K562 (cell line): ENCODE measurements at regions not wholly inside any gene's neighbourhood (a gene's known extent, or its start where the extent isn't known, plus 50 kb on each side); places are given as distances from the start of the nearest gene placed in this dataset.
A peak's percentile ranks its signal among the peaks of the same experiment; 100 is the strongest.

Experiments
- ATAC-seq: fragments of 200-7000 bp; cut with Tn5 transposase; 3 replicates; pipeline ENCODE4 v1.9.1; 2020; ENCODE audit warnings: moderate library complexity
- BruUV-seq: library from RNA; stranded (reverse); fragments of 400-500 nt; replicated peaks from 2 replicates; lab custom pipeline; 2021; lab: Mats Ljungman, UMichigan
- CTCF ChIA-PET: fragments of 300-600 bp; formaldehyde crosslinking; extraction: SDS; loops from one replicate; lab custom pipeline; 2021; ENCODE audit warnings: low intra/inter-chr PET ratio; lab: Yijun Ruan, JAX
- POLR2A ChIA-PET: fragments of 300-600, 350-650 bp; sonication (Branson Sonifier 250); formaldehyde crosslinking; extraction: SDS; loops from one replicate; lab custom pipeline; 2021; ENCODE audit warnings: antibody characterized with exemption, inconsistent platforms; lab: Yijun Ruan, JAX
- DNase-seq, 4 experiments: peaks; one replicate each; pipeline versions ENCODE4 v3.0.0 to v3.0.0-alpha.2; 2011 to 2018; ENCODE audit warnings: low spot score in 3 of 4, mixed read lengths in 3 of 4; ENCODE audit errors: extremely low read depth in 1 of 4
- FAIRE-seq: peaks from 2 replicates; lab custom pipeline; 2011; peaks lifted over from hg19 to GRCh38; lab: Jason Lieb, UNC
- H2AFZ ChIP-seq: 2 replicates; pipeline ENCODE4 v1.6.0; 2011; ENCODE audit warnings: low read depth, low read length, control low read depth, inconsistent platforms
- H3K27ac ChIP-seq: fragments of 200-600 bp; 3 replicates; pipeline ENCODE4 v1.8.0; 2011; ENCODE audit warnings: low read depth, mild to moderate bottlenecking, control low read depth, inconsistent platforms, low read length, moderate library complexity, mixed read lengths; ENCODE audit errors: extremely low read depth
- H3K27me3 ChIP-seq, 2 experiments: fragments of 300-600 bp in 1 of 2; 2 replicates in 1 of 2; 3 replicates in 1 of 2; pipeline versions ENCODE4 v1.6.0 to v1.8.0; 2011; ENCODE audit warnings: inconsistent platforms in 2 of 2, low read length in 2 of 2, mild to moderate bottlenecking in 1 of 2, mixed read lengths in 1 of 2, moderate library complexity in 1 of 2; ENCODE audit not compliant: control insufficient read depth in 2 of 2, insufficient read depth in 2 of 2
- H3K36me3 ChIP-seq: fragments of 300-600 bp; 3 replicates; pipeline ENCODE4 v1.8.0; 2011; ENCODE audit warnings: mild to moderate bottlenecking, low read length, inconsistent platforms; ENCODE audit not compliant: control insufficient read depth, insufficient read depth
- H3K4me1 ChIP-seq, 2 experiments: fragments of 200-600 bp in 1 of 2; replicated peaks in 1 of 2; 2 replicates in 1 of 2; 3 replicates in 1 of 2; pipeline versions ENCODE4 v1.5.1 to v1.8.0; 2011; ENCODE audit warnings: inconsistent platforms in 2 of 2, low read length in 2 of 2, mild to moderate bottlenecking in 1 of 2, mixed read lengths in 1 of 2, moderate library complexity in 1 of 2; ENCODE audit not compliant: control insufficient read depth in 2 of 2, insufficient read depth in 2 of 2
- H3K4me2 ChIP-seq: 2 replicates; pipeline ENCODE4 v1.6.1; 2011; ENCODE audit warnings: low read length, control low read depth, inconsistent platforms, mixed read lengths; ENCODE audit not compliant: insufficient read depth
- H3K4me3 ChIP-seq: fragments of 200-600 bp; sonication (generic), shearing (Covaris generic); 2 replicates; pipeline ENCODE4 v1.5.1; 2016; ENCODE audit warnings: control low read depth, inconsistent platforms
- H3K79me2 ChIP-seq: fragments of 200-600 bp; 3 replicates; pipeline ENCODE4 v1.8.0; 2011; ENCODE audit warnings: low read length, inconsistent platforms; ENCODE audit not compliant: control insufficient read depth, insufficient read depth
- H3K9ac ChIP-seq, 2 experiments: 2 replicates each; pipeline versions ENCODE4 v1.6.0 to v1.6.1; 2011; ENCODE audit warnings: low read depth in 2 of 2, low read length in 2 of 2, control low read depth in 1 of 2, inconsistent platforms in 1 of 2, mild to moderate bottlenecking in 1 of 2, mixed read lengths in 1 of 2; ENCODE audit not compliant: insufficient read depth in 1 of 2
- H3K9me1 ChIP-seq: one replicate; pipeline ENCODE4 v1.6.0; 2011; ENCODE audit warnings: inconsistent platforms, mild to moderate bottlenecking, low read length, moderate library complexity; ENCODE audit not compliant: control insufficient read depth, insufficient read depth
- H3K9me3 ChIP-seq: replicated peaks from 2 replicates; pipeline ENCODE4 v1.5.1; 2011; ENCODE audit warnings: low read depth, low read length, inconsistent platforms; ENCODE audit not compliant: control insufficient read depth, insufficient read depth
- H4K20me1 ChIP-seq: replicated peaks from 2 replicates; pipeline ENCODE4 v1.6.1; 2011; ENCODE audit warnings: low read length, inconsistent platforms, mixed read lengths; ENCODE audit not compliant: control insufficient read depth, insufficient read depth
- ATF7 ChIP-seq: fragments of 450-650 bp; IDR thresholded peaks from 2 replicates; pipeline ENCODE4 v1.7.1; 2014; ENCODE audit warnings: mild to moderate bottlenecking, moderate library complexity
- CBX3 ChIP-seq, 2 experiments: IDR thresholded peaks; 1 replicate in 1 of 2; 2 replicates in 1 of 2; pipeline ENCODE4 v1.6.1; 2012; ENCODE audit warnings: inconsistent platforms in 2 of 2, low read length in 2 of 2, borderline replicate concordance in 1 of 2, control low read depth in 1 of 2
- CGGBP1 ChIP-seq: fragments of 250-450 bp; sonication (Bioruptor Pico); IDR thresholded peaks from 2 replicates; pipeline ENCODE4 v1.9.0; 2021; ENCODE audit warnings: mild to moderate bottlenecking
- COPS2 ChIP-seq: fragments of 450-650 bp; conservative IDR thresholded peaks from 2 replicates; pipeline ENCODE4 v1.6.1; 2016; ENCODE audit warnings: mild to moderate bottlenecking, moderate library complexity
- E2F3 ChIP-seq: fragments of 250-450 bp; sonication (Bioruptor Pico); IDR thresholded peaks from 2 replicates; pipeline ENCODE4 v1.4.0; 2020; ENCODE audit warnings: mild to moderate bottlenecking
- FOXK2 ChIP-seq, 2 experiments: fragments of 450-650 bp; IDR thresholded peaks in 1 of 2; conservative IDR thresholded peaks in 1 of 2; 2 replicates each; pipeline ENCODE4 v1.6.1; 2016; ENCODE audit warnings: low read depth in 2 of 2, mild to moderate bottlenecking in 1 of 2
- GTF2E2 ChIP-seq: fragments of 200-800 bp; sonication (Bioruptor generic); IDR thresholded peaks from 2 replicates; pipeline ENCODE4 v1.6.1; 2016; ENCODE audit warnings: missing genetic modification characterization, missing compliant biosample characterization
- HBP1 ChIP-seq: fragments of 450-650 bp; formaldehyde crosslinking; IDR thresholded peaks from 2 replicates; pipeline ENCODE4 v1.4.0; 2022; ENCODE audit warnings: missing genetic modification characterization
- NEUROD1 ChIP-seq: fragments of 150-350 bp; IDR thresholded peaks from 2 replicates; pipeline ENCODE4 v1.6.1; 2014; ENCODE audit warnings: borderline replicate concordance, low read length, low read depth; ENCODE audit not compliant: partially characterized antibody
- NR2C2 ChIP-seq, 2 experiments: fragments of 200-800 bp in 1 of 2; sonication (Bioruptor generic) in 1 of 2; sonication (generic) in 1 of 2; formaldehyde crosslinking in 1 of 2; IDR thresholded peaks; 2 replicates each; pipeline versions ENCODE4 v1.6.1 to v1.8.0; 2016 to 2022; ENCODE audit warnings: mild to moderate bottlenecking in 1 of 2, missing compliant biosample characterization in 1 of 2, missing genetic modification characterization in 1 of 2, missing genetic modification reagents in 1 of 2
- PTRF ChIP-seq: fragments of 450-650 bp; IDR thresholded peaks from 2 replicates; pipeline ENCODE4 v1.6.1; 2016; ENCODE audit warnings: mild to moderate bottlenecking, missing genetic modification characterization, missing compliant biosample characterization
- SMARCA4 ChIP-seq: fragments of 450-650 bp; IDR thresholded peaks from 2 replicates; pipeline ENCODE4 v1.6.1; 2016
- SRSF1 ChIP-seq: fragments of 200-400 bp; formaldehyde crosslinking; IDR thresholded peaks from 2 replicates; pipeline ENCODE4 v1.6.1; 2017; ENCODE audit warnings: mild to moderate bottlenecking, low read depth, low read length, moderate library complexity
- TCF7L2 ChIP-seq: fragments of 150-350 bp; IDR thresholded peaks from 2 replicates; pipeline ENCODE4 v1.6.1; 2016; ENCODE audit warnings: low read depth, mild to moderate bottlenecking, low read length, moderate library complexity
- TEAD1 ChIP-seq, 2 experiments: fragments of 450-650 bp in 1 of 2; sonication (generic) in 1 of 2; formaldehyde crosslinking; IDR thresholded peaks; 2 replicates each; pipeline versions ENCODE4 v1.4.0 to v1.8.0; 2020 to 2022; ENCODE audit warnings: mild to moderate bottlenecking in 2 of 2, missing genetic modification reagents in 1 of 2
- TSC22D4 ChIP-seq: fragments of 450-650 bp; IDR thresholded peaks from 2 replicates; pipeline ENCODE4 v1.6.1; 2016; ENCODE audit warnings: missing genetic modification characterization, missing biosample characterization, control low read depth
- ZFP30 ChIP-seq: fragments of 250-450 bp; sonication (Bioruptor Pico); IDR thresholded peaks from 2 replicates; pipeline ENCODE4 v1.8.0; 2022; ENCODE audit warnings: moderate library complexity, mild to moderate bottlenecking, inconsistent platforms, borderline replicate concordance
- ZNF639 ChIP-seq, 2 experiments: fragments of 200-800 bp in 1 of 2; sonication (Bioruptor generic) in 1 of 2; sonication (generic) in 1 of 2; formaldehyde crosslinking in 1 of 2; IDR thresholded peaks in 1 of 2; conservative IDR thresholded peaks in 1 of 2; 2 replicates each; pipeline versions ENCODE4 v1.5.0 to v1.6.1; 2016 to 2020; ENCODE audit warnings: missing compliant biosample characterization in 1 of 2, missing genetic modification characterization in 1 of 2, missing genetic modification reagents in 1 of 2
- ZNF75A ChIP-seq: fragments of 450-650 bp; formaldehyde crosslinking; IDR thresholded peaks from 2 replicates; pipeline ENCODE4 v1.4.0; 2020; ENCODE audit warnings: mild to moderate bottlenecking
- WGBS: fragments of 100-300 bp; shearing (Covaris generic); methylation state at CpG from one replicate; pipeline ENCODE4 v1.1.6; 2016; ENCODE audit warnings: low coverage, mixed read lengths; ENCODE audit not compliant: insufficient coverage; ENCODE audit errors: missing lambda C conversion rate; 5-methylcytosine and 5-hydroxymethylcytosine counted together
- in situ Hi-C: fragments of 300-500 bp; cut with MboI; formaldehyde crosslinking; loops from 4 replicates; pipeline ENCODE4 v1.15.0; 2018; ENCODE audit warnings: inconsistent platforms, mixed read lengths
- intact Hi-C: fragments of 100-400 bp; cut with micrococcal nuclease; formaldehyde crosslinking; loops from 2 replicates; pipeline ENCODE4 v1.14.2; 2022

- H3K9me1 ChIP-seq = no peaks in the 10 kb centered on the region
- ChIA-PET POLR2A (interaction anchor here (0.7 kb wide), 1 partner anchor 385 kb away, joined by 5 read pairs; no protein-coding TSS in a partner anchor), CTCF (no interaction called here)
- H3K4me3 ChIP-seq = no peak overlapping the region
- H3K9me3 ChIP-seq = no peaks in the 10 kb centered on the region; the same call in 1 of the 2 replicates
- no peaks in the 10 kb centered on the region for H3K79me2 ChIP-seq
- H3K4me1 ChIP-seq = no peaks in the 10 kb centered on the region
- WGBS = 61% methylated on average over 4 of the region's 4 CpGs
- no peak for TF ChIP-seq HBP1 (CRISPR knock-in tag)
- TF ChIP-seq ZNF639 (CRISPR knock-in tag; conservative IDR thresholded peaks at IDR 0.05 in 1 of 2, IDR thresholded peaks at IDR 0.05 in 1 of 2) = no peak
- no peak for TF ChIP-seq ZFP30 (CRISPR knock-in tag)
- TF ChIP-seq ATF7 = no peak
- no peak for TF ChIP-seq TCF7L2
- TF ChIP-seq GTF2E2 = no peak
- no peak for TF ChIP-seq TSC22D4 (tag)
- no peak for TF ChIP-seq TEAD1 (CRISPR knock-in tag; IDR thresholded peaks at IDR 0.05)
- TF ChIP-seq E2F3 (CRISPR knock-in tag) = no peak
- no peak for TF ChIP-seq CGGBP1
- no peak for TF ChIP-seq COPS2
- TF ChIP-seq SRSF1 = no peak
- TF ChIP-seq PTRF = no peak
- TF ChIP-seq FOXK2 (conservative IDR thresholded peaks at IDR 0.05 in 1 of 2, IDR thresholded peaks at IDR 0.05 in 1 of 2; ENCODE audit: low read depth in 2 of 2) = no peak
- TF ChIP-seq NR2C2 (CRISPR knock-in tag; IDR thresholded peaks at IDR 0.05) = no peak
- TF ChIP-seq NR2C2 (tag; IDR thresholded peaks at IDR 0.05) = no peak
- no peak for TF ChIP-seq CBX3 (IDR thresholded peaks at IDR 0.05; ENCODE audit: borderline replicate concordance in 1 of 2, low read length in 2 of 2)
- TF ChIP-seq NEUROD1 = no peak
- no peak for TF ChIP-seq ZNF75A (CRISPR knock-in tag)
- TF ChIP-seq SMARCA4 = no peak
- H3K27me3 ChIP-seq = no peaks in the 10 kb centered on the region
- BruUV-seq = no TSS peak
- H3K9ac ChIP-seq = no peak overlapping the region
- H3K27ac ChIP-seq = peak overlapping the region; percentile 46; the same call in 1 of the 3 replicates
- in situ Hi-C loops (no loop called here), intact Hi-C loops (no loop called here)
- FAIRE-seq = no peak
- DNase-seq = no peak
- peak; percentile 17; the same call in 2 of the 3 replicates for ATAC-seq
- no peaks in the 10 kb centered on the region for H3K36me3 ChIP-seq
- no peak overlapping the region for H3K4me2 ChIP-seq
- no peaks in the 10 kb centered on the region for H4K20me1 ChIP-seq
- peak overlapping the region; percentile 62 for H2AFZ ChIP-seq
These were observed 50.7 kb upstream of the ITGB8 start for GRCh38 chr7:20279979-20280378.
